ENCODE measurements at regions not wholly inside any gene's neighbourhood (a gene's known extent, or its start where the extent isn't known, plus 50 kb on each side); places are given as distances from the start of the nearest gene placed in this dataset.

- no peak overlapping the region for H3K27ac ChIP-seq (ENCODE audit: control insufficient read depth, insufficient read depth, low read length)
- no peak for DNase-seq (ENCODE audit: low read depth, low spot score)
- FAIRE-seq = no peak
- H3K4me1 ChIP-seq (ENCODE audit: control insufficient read depth, extremely low read depth, insufficient read depth, low read length) = no peaks in the 10 kb centered on the region
- H3K79me2 ChIP-seq (ENCODE audit: control insufficient read depth, insufficient read depth, low read length) = no peaks in the 10 kb centered on the region
- no peak overlapping the region for H2AFZ ChIP-seq (ENCODE audit: control insufficient read depth, low read length)
- no peaks in the 10 kb centered on the region for H3K9me1 ChIP-seq (ENCODE audit: control insufficient read depth, extremely low read depth, insufficient read depth, low read length)
- H3K36me3 ChIP-seq (ENCODE audit: control insufficient read depth in 2 of 2, extremely low read depth in 1 of 2, insufficient read depth in 2 of 2, low read length in 2 of 2) = no peaks in the 10 kb centered on the region
- TF ChIP-seq EZH2 (IDR thresholded peaks at IDR 0.05; ENCODE audit: low read length) = no peak
- TF ChIP-seq, protein P1, sequence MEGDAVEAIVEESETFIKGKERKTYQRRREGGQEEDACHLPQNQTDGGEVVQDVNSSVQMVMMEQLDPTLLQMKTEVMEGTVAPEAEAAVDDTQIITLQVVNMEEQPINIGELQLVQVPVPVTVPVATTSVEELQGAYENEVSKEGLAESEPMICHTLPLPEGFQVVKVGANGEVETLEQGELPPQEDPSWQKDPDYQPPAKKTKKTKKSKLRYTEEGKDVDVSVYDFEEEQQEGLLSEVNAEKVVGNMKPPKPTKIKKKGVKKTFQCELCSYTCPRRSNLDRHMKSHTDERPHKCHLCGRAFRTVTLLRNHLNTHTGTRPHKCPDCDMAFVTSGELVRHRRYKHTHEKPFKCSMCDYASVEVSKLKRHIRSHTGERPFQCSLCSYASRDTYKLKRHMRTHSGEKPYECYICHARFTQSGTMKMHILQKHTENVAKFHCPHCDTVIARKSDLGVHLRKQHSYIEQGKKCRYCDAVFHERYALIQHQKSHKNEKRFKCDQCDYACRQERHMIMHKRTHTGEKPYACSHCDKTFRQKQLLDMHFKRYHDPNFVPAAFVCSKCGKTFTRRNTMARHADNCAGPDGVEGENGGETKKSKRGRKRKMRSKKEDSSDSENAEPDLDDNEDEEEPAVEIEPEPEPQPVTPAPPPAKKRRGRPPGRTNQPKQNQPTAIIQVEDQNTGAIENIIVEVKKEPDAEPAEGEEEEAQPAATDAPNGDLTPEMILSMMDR (optimal IDR thresholded peaks at IDR 0.05 in 1 of 3, IDR thresholded peaks at IDR 0.05 in 1 of 3, conservative IDR thresholded peaks at IDR 0.05 in 1 of 3; ENCODE audit: extremely low read depth in 1 of 3, insufficient read depth in 2 of 3, low read length in 3 of 3) = no peak
- H3K4me3 ChIP-seq (ENCODE audit: control insufficient read depth in 2 of 3, extremely low read depth in 1 of 3, insufficient read depth in 2 of 3, low read depth in 1 of 3, low read length in 3 of 3) = no peak overlapping the region
- H3K9me3 ChIP-seq (ENCODE audit: control insufficient read depth, low read depth, low read length) = no peaks in the 10 kb centered on the region
- dilution Hi-C loops (cut with MboI; ENCODE audit: extremely low pct_ligation_motif_present, low sequenced_read_pairs) = no loop called here
- no peaks in the 10 kb centered on the region for H4K20me1 ChIP-seq (ENCODE audit: control insufficient read depth, extremely low read depth, insufficient read depth, low read length)
- H3K4me2 ChIP-seq (ENCODE audit: control insufficient read depth, extremely low read depth, insufficient read depth, low read depth, low read length) = no peak overlapping the region
- H3K9ac ChIP-seq (ENCODE audit: control insufficient read depth, extremely low read depth, insufficient read depth, low read length) = no peak overlapping the region
- H3K27me3 ChIP-seq (ENCODE audit: control insufficient read depth, extremely low read depth, insufficient read depth, low read length) = peaks cover 2% of the 10 kb centered on the region
Observed at GRCh38 chr10:33388785-33389184, 54.3 kb upstream of the NRP1 start.

- no peak overlapping the region for H2AFZ ChIP-seq (ENCODE audit: control insufficient read depth, low read length)
Observed at GRCh38 chr10:33388382-33388781, 53.9 kb upstream of the NRP1 start.

More at GRCh38 chr10:33388382-33388781, 53.9 kb upstream of the NRP1 start:
- no peak overlapping the region for H3K9ac ChIP-seq (ENCODE audit: control insufficient read depth, extremely low read depth, insufficient read depth, low read length)
- no peaks in the 10 kb centered on the region for H3K27me3 ChIP-seq (ENCODE audit: control insufficient read depth, extremely low read depth, insufficient read depth, low read length)
- H3K9me3 ChIP-seq (ENCODE audit: control insufficient read depth, low read depth, low read length) = no peaks in the 10 kb centered on the region
- dilution Hi-C loops (cut with MboI; ENCODE audit: extremely low pct_ligation_motif_present, low sequenced_read_pairs) = no loop called here
- H3K27ac ChIP-seq (ENCODE audit: control insufficient read depth, insufficient read depth, low read length) = no peak overlapping the region
- no peaks in the 10 kb centered on the region for H3K4me1 ChIP-seq (ENCODE audit: control insufficient read depth, extremely low read depth, insufficient read depth, low read length)
- FAIRE-seq (no peak), DNase-seq (ENCODE audit: low read depth, low spot score) (no peak)
- H3K4me2 ChIP-seq (ENCODE audit: control insufficient read depth, extremely low read depth, insufficient read depth, low read depth, low read length) = no peak overlapping the region
- H3K4me3 ChIP-seq (ENCODE audit: control insufficient read depth in 2 of 3, extremely low read depth in 1 of 3, insufficient read depth in 2 of 3, low read depth in 1 of 3, low read length in 3 of 3) = no peak overlapping the region
- no peak for TF ChIP-seq EZH2 (IDR thresholded peaks at IDR 0.05; ENCODE audit: low read length)
- TF ChIP-seq, protein P1 (optimal IDR thresholded peaks at IDR 0.05 in 1 of 3, IDR thresholded peaks at IDR 0.05 in 1 of 3, conservative IDR thresholded peaks at IDR 0.05 in 1 of 3; ENCODE audit: extremely low read depth in 1 of 3, insufficient read depth in 2 of 3, low read length in 3 of 3) = no peak
- no peaks in the 10 kb centered on the region for H3K9me1 ChIP-seq (ENCODE audit: control insufficient read depth, extremely low read depth, insufficient read depth, low read length)
- H3K36me3 ChIP-seq (ENCODE audit: control insufficient read depth in 2 of 2, extremely low read depth in 1 of 2, insufficient read depth in 2 of 2, low read length in 2 of 2) = no peaks in the 10 kb centered on the region
- no peaks in the 10 kb centered on the region for H3K79me2 ChIP-seq (ENCODE audit: control insufficient read depth, insufficient read depth, low read length)
- no peaks in the 10 kb centered on the region for H4K20me1 ChIP-seq (ENCODE audit: control insufficient read depth, extremely low read depth, insufficient read depth, low read length)

Data from keratinocyte (primary cell).